Upper lobe of left lung (tissue), 4 donors: ENCODE measurements at regions not wholly inside any gene's neighbourhood (a gene's known extent, or its start where the extent isn't known, plus 50 kb on each side); places are given as distances from the start of the nearest gene placed in this dataset.

Experiments
- EP300 ChIP-seq, 4 donors: sonication (generic); formaldehyde crosslinking; IDR thresholded peaks; one replicate each; pipeline ENCODE4 v1.5.1; 2017; ENCODE audit warnings: antibody characterized with exemption in 4 of 4, control low read depth in 2 of 4
- POLR2AphosphoS5 ChIP-seq, 2 donors: sonication (generic); formaldehyde crosslinking; IDR thresholded peaks; one replicate each; pipeline ENCODE4 v1.5.1; 2017; ENCODE audit warnings: antibody characterized with exemption in 2 of 2
- TF ChIP-seq, protein P1 (sequence below), 6 experiments: fragments of 450-650 bp in 4 of 6; fragments of 200-600 bp in 2 of 6; sonication (generic) in 2 of 6; IDR thresholded peaks; one replicate each; pipeline ENCODE4 v1.5.1; 2016 to 2019; ENCODE audit warnings: antibody characterized with exemption in 6 of 6

DNA sequence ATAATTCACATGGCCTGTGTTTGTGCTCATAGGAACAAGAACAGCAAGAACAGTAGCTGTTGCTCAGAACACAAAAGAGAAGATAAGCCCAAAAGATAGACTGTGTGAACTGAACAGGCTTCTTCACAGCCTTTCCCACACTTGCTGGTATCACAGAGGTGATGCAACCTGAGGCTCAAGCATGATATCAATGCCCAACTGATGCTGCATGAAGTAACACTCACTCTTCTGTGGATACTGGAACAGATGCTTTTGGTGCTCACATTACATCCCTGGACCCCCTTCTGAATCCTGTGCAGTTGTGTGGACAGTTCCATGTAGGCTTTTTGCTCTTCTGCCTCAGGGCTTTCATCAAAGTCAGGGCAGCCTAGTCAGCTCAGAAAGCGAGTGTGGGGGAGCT, 88.4 kb upstream of the RND3 start:
- TF ChIP-seq, protein P1, sequence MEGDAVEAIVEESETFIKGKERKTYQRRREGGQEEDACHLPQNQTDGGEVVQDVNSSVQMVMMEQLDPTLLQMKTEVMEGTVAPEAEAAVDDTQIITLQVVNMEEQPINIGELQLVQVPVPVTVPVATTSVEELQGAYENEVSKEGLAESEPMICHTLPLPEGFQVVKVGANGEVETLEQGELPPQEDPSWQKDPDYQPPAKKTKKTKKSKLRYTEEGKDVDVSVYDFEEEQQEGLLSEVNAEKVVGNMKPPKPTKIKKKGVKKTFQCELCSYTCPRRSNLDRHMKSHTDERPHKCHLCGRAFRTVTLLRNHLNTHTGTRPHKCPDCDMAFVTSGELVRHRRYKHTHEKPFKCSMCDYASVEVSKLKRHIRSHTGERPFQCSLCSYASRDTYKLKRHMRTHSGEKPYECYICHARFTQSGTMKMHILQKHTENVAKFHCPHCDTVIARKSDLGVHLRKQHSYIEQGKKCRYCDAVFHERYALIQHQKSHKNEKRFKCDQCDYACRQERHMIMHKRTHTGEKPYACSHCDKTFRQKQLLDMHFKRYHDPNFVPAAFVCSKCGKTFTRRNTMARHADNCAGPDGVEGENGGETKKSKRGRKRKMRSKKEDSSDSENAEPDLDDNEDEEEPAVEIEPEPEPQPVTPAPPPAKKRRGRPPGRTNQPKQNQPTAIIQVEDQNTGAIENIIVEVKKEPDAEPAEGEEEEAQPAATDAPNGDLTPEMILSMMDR (IDR thresholded peaks at IDR 0.05): no peak
- no peak for TF ChIP-seq POLR2AphosphoS5 (IDR thresholded peaks at IDR 0.05)
- no peak for TF ChIP-seq EP300 (IDR thresholded peaks at IDR 0.05)
